Right lobe of liver (tissue), 6 donors: ENCODE measurements at regions not wholly inside any gene's neighbourhood (a gene's known extent, or its start where the extent isn't known, plus 50 kb on each side); places are given as distances from the start of the nearest gene placed in this dataset.

Experiments used
- ATAC-seq, 4 donors: fragments of 200-7000 bp; cut with Tn5 transposase; one replicate each; pipeline ENCODE4 v1.9.1; 2020; ENCODE audit warnings: mild to moderate bottlenecking in 4 of 4, moderate library complexity in 4 of 4
- DNase-seq, 3 donors: peaks; one replicate each; pipeline ENCODE4 v3.0.0-alpha.2; 2020
- H3K27ac ChIP-seq, 3 donors: fragments of 200-600 bp; one replicate each; pipeline ENCODE4 v1.8.0; 2022
- H3K27me3 ChIP-seq, 2 donors: fragments of 200-600 bp; one replicate each; pipeline ENCODE4 v1.8.0; 2022
- H3K36me3 ChIP-seq, 4 donors: fragments of 200-600 bp; sonication (generic) in 1 of 4; one replicate each; pipeline versions ENCODE4 v1.5.1 to v1.8.0; 2017 to 2022; ENCODE audit warnings: control low read depth in 1 of 4
- H3K4me1 ChIP-seq, 4 donors: fragments of 200-600 bp; sonication (generic) in 1 of 4; one replicate each; pipeline versions ENCODE4 v1.5.1 to v1.8.0; 2017 to 2022; ENCODE audit warnings: control low read depth in 1 of 4
- H3K4me3 ChIP-seq, 3 donors: fragments of 200-600 bp; one replicate each; pipeline ENCODE4 v1.8.0; 2022
- H3K9me3 ChIP-seq, 4 donors: fragments of 200-600 bp; sonication (generic) in 1 of 4; one replicate each; pipeline versions ENCODE4 v1.5.1 to v1.8.0; 2017 to 2022; ENCODE audit warnings: control low read depth in 1 of 4
- CTCF ChIP-seq, 4 donors: fragments of 200-600 bp in 3 of 4; fragments of 450-650 bp in 1 of 4; IDR thresholded peaks; one replicate each; pipeline versions ENCODE4 v1.5.1 to v1.8.0; 2016 to 2022; ENCODE audit warnings: antibody characterized with exemption in 4 of 4, mild to moderate bottlenecking in 2 of 4
- POLR2A ChIP-seq: fragments of 450-650 bp; IDR thresholded peaks from one replicate; pipeline ENCODE4 v1.6.1; 2017; ENCODE audit warnings: antibody characterized with exemption, mild to moderate bottlenecking
- WGBS: methylation state at CpG from one replicate; pipeline ENCODE4 v1.1.6; 2018; ENCODE audit warnings: low coverage, low lambda C conversion rate; ENCODE audit not compliant: insufficient coverage; ENCODE audit errors: missing lambda C conversion rate; 5-methylcytosine and 5-hydroxymethylcytosine counted together
- intact Hi-C, 2 donors: fragments of 100-400 bp; cut with DNase I; formaldehyde crosslinking; loops; one replicate each; pipeline versions ENCODE4 v1.11.2 to v1.14.1; 2022
- donor health status: DM: no; HTN: yes; CAD: no.
- donor health status: DM: no; HTN: no; CAD: no.
- donor health status: DM: no; HTN: no; CAD: no.
- donor health status: DM: no; HTN: yes; CAD: no.
- donor health status: DM: no; HTN: yes; CAD: no.

GRCh38 chr4:165751882-165752281, 121.2 kb upstream of the TLL1 start:
- H3K27ac ChIP-seq = no peak overlapping the region
- peak in 2 of 4 donors; percentile 18 to 47 for ATAC-seq
- H3K4me1 ChIP-seq = no peaks in the 10 kb centered on the region
- TF ChIP-seq POLR2A (no peak), CTCF (IDR thresholded peaks at IDR 0.05) (no peak)
- no peaks in the 10 kb centered on the region for H3K9me3 ChIP-seq
- no peak overlapping the region for H3K4me3 ChIP-seq
- DNase-seq = no peak
- H3K36me3 ChIP-seq = no peaks in the 10 kb centered on the region
- intact Hi-C loops = no loop called here
- WGBS = 54% methylated on average over 4 of the region's 4 CpGs
- H3K27me3 ChIP-seq = no peaks in the 10 kb centered on the region

- no peak for ATAC-seq
- no peaks in the 10 kb centered on the region for H3K9me3 ChIP-seq
- WGBS = 47% methylated on average over 2 of the region's 4 CpGs
- H3K27me3 ChIP-seq = no peaks in the 10 kb centered on the region
- no peak for DNase-seq
- H3K36me3 ChIP-seq = no peaks in the 10 kb centered on the region
- no peak overlapping the region for H3K4me3 ChIP-seq
- TF ChIP-seq CTCF (IDR thresholded peaks at IDR 0.05) = no peak
- TF ChIP-seq POLR2A = no peak
- intact Hi-C loops = no loop called here
- no peak overlapping the region for H3K27ac ChIP-seq
- no peaks in the 10 kb centered on the region for H3K4me1 ChIP-seq
Measured at GRCh38 chr4:165754664-165755063, 118.4 kb upstream of the TLL1 start.

- Histone ChIP-seq H3K27ac (no peak overlapping the region), H3K36me3 (no peaks in the 10 kb centered on the region), H3K4me3 (no peak overlapping the region), H3K9me3 (no peaks in the 10 kb centered on the region), H3K27me3 (no peaks in the 10 kb centered on the region), H3K4me1 (no peaks in the 10 kb centered on the region)
- TF ChIP-seq CTCF (IDR thresholded peaks at IDR 0.05) = no peak
- no peak for TF ChIP-seq POLR2A
- DNase-seq (no peak), ATAC-seq (no peak)
- intact Hi-C loops = no loop called here
- WGBS = 71% methylated on average over 1 of the region's 1 CpG
Measured at GRCh38 chr4:165756836-165757235, 116.2 kb upstream of the TLL1 start.

- TF ChIP-seq CTCF (IDR thresholded peaks at IDR 0.05) = no peak
- TF ChIP-seq POLR2A = no peak
- no peak for DNase-seq
- H3K27me3 ChIP-seq = no peaks in the 10 kb centered on the region
- no peak overlapping the region for H3K4me3 ChIP-seq
- H3K4me1 ChIP-seq = no peaks in the 10 kb centered on the region
- ATAC-seq = no peak
- intact Hi-C loops = no loop called here
- H3K27ac ChIP-seq = no peak overlapping the region
- H3K9me3 ChIP-seq = no peaks in the 10 kb centered on the region
- 48% methylated on average over 3 of the region's 3 CpGs for WGBS
- no peaks in the 10 kb centered on the region for H3K36me3 ChIP-seq
Measured at GRCh38 chr4:165757451-165757850, 115.6 kb upstream of the TLL1 start.

GRCh38 chr4:165758086-165758485, 115.0 kb upstream of the TLL1 start:
- TF ChIP-seq CTCF (IDR thresholded peaks at IDR 0.05) (no peak), POLR2A (no peak)
- DNase-seq (no peak), ATAC-seq (no peak)
- intact Hi-C loops = no loop called here
- H3K4me1 ChIP-seq = no peaks in the 10 kb centered on the region
- 89% methylated on average over 2 of the region's 2 CpGs for whole genome bisulfite sequencing
- H3K9me3 ChIP-seq = no peaks in the 10 kb centered on the region
- H3K36me3 ChIP-seq = no peaks in the 10 kb centered on the region
- H3K27ac ChIP-seq = no peak overlapping the region
- H3K4me3 ChIP-seq = no peak overlapping the region
- H3K27me3 ChIP-seq = no peaks in the 10 kb centered on the region
